ENCODE measurements at regions not wholly inside any gene's neighbourhood (a gene's known extent, or its start where the extent isn't known, plus 50 kb on each side); places are given as distances from the start of the nearest gene placed in this dataset.
"Not testable (repeated sequence)": the region's sequence is repeated elsewhere in the genome, so short reads cannot be mapped to it uniquely, and the experiment has no call there.

GRCh38 chr5:163248333-163248732 is 189.1 kb upstream of the CCNG1 start:
- no peak for DNase-seq (ENCODE audit: low read depth)
- no peak overlapping the region for H3K4me3 ChIP-seq (ENCODE audit: low read depth, low read length)
- TF ChIP-seq CTCF (conservative IDR thresholded peaks at IDR 0.05; ENCODE audit: low read depth, low read length), result no peak

- peak; percentile 0 for DNase-seq (ENCODE audit: low read depth)
- TF ChIP-seq CTCF (conservative IDR thresholded peaks at IDR 0.05; ENCODE audit: low read depth, low read length), result no peak
These were observed 188.5 kb upstream of the CCNG1 start for GRCh38 chr5:163248871-163249270.

GRCh38 chr5:163252950-163253349 is 184.4 kb upstream of the CCNG1 start:
- TF ChIP-seq CTCF (conservative IDR thresholded peaks at IDR 0.05; ENCODE audit: low read depth, low read length), result no peak
- H3K4me3 ChIP-seq (ENCODE audit: low read depth, low read length), result no peak overlapping the region
- DNase-seq (ENCODE audit: low read depth), result no peak

More at GRCh38 chr5:163248871-163249270, 188.5 kb upstream of the CCNG1 start:
- no peak overlapping the region for H3K4me3 ChIP-seq (ENCODE audit: low read depth, low read length)

DNA sequence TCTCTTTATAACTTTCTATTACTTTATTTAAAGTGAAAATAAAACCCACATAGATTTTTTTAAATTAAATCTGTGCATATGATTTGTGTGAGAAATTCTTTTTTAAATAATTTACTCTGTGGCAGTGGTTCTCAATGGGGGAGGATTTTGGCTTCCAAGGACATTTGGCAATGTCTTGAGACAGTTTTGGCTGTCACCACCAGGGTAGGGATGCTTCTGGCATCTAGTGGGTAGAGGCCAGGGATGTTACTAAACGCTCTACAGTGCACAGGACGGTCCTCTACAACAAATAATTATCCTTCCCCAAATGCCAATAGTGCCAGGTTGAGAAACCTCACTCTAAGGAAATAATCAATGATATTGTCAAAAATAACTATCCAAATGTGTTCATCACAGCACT is 177.9 kb upstream of the CCNG1 start:
- no peak overlapping the region for H3K4me3 ChIP-seq (ENCODE audit: low read depth, low read length)
- TF ChIP-seq CTCF (conservative IDR thresholded peaks at IDR 0.05; ENCODE audit: low read depth, low read length), result no peak
- DNase-seq (ENCODE audit: low read depth), result no peak

GRCh38 chr5:163260471-163260870 is 176.9 kb upstream of the CCNG1 start:
- no peak overlapping the region for H3K4me3 ChIP-seq (ENCODE audit: low read depth, low read length)
- no peak for DNase-seq (ENCODE audit: low read depth)
- no peak for TF ChIP-seq CTCF (conservative IDR thresholded peaks at IDR 0.05; ENCODE audit: low read depth, low read length)

DNA sequence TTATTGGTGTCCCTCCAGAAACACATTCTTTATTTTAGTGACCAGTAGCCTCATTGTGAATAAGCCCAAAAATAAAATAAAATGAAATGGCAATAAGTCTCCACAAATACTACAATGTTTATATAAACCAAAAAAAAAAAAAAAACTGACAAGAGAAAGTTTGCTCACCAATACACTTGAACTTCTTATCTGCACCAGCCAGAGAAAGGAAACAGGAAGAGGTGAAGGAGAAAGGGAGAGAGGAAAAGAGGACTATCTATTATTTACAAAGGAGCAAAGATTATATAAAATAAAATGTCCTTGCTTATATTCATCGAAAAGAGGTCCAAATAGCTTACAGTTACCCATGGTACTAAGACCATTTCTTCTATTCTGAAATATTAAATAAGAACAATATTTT is 176.4 kb upstream of the CCNG1 start:
- TF ChIP-seq CTCF (conservative IDR thresholded peaks at IDR 0.05; ENCODE audit: low read depth, low read length), result no peak
- no peak overlapping the region for H3K4me3 ChIP-seq (ENCODE audit: low read depth, low read length)
- DNase-seq (ENCODE audit: low read depth), result no peak

- no peak for DNase-seq (ENCODE audit: low read depth)
- TF ChIP-seq CTCF (conservative IDR thresholded peaks at IDR 0.05; ENCODE audit: low read depth, low read length), result no peak
- no peak overlapping the region for H3K4me3 ChIP-seq (ENCODE audit: low read depth, low read length)
These were observed 175.6 kb upstream of the CCNG1 start for GRCh38 chr5:163261647-163262269.

DNA sequence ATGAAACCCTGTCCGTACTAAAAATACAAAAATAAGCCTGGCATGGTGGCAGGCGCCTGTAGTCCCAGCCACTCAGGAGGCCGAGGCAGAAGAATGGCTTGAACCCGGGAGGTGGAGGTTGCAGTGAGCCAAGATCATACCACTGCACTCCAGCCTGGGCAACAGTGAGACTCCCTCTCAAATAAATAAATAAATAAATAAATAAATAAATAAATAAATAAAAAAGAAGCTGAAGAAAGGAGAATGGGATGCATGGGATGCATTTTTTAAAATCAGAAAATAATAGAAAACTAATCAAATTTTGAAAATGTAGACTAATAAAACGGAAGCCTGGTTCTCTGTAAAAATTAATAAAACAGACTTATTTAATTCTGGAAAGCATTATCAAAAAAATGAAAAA is 171.1 kb upstream of the CCNG1 start:
- H3K4me3 ChIP-seq (ENCODE audit: low read depth, low read length); DNase-seq (ENCODE audit: low read depth): not testable (repeated sequence)
